ENCODE measurements at regions not wholly inside any gene's neighbourhood (a gene's known extent, or its start where the extent isn't known, plus 50 kb on each side); places are given as distances from the start of the nearest gene placed in this dataset.

GRCh38 chr11:116267146-116267545, 505.6 kb downstream of the BUD13 start:
- DNase-seq (ENCODE audit: extremely low spot score), result no peak
- CTCF ChIA-PET, result interaction anchor here (1.2 kb wide), 1 partner anchor 19 kb away, joined by 3 read pairs; no protein-coding TSS in a partner anchor
- no peak for TF ChIP-seq CTCF (IDR thresholded peaks at IDR 0.05; ENCODE audit: control extremely low read depth, extremely low read depth, low read depth, missing control alignments)
- POLR2A ChIA-PET, result no interaction called here

DNA sequence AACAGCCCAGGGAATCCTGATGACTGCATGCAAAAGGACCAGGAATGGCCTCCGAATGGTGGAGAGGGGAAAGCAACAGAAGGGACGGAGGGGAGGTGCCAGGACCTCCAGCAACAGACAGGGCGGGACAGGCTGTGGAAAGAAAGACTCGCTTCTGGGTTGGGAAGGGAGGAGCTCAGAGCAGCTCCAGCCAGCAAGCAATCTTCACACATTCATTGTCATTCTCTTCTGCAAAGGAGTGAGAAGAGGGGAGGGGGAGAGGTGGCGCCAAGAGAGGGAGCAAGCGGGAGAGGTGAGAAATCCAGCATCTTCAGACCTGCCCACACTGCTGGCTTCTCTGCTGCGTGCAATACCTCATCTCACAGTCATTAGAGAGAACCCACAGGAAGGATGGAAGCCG, 509.0 kb downstream of the BUD13 start:
- ChIA-PET POLR2A (no interaction called here), CTCF (no interaction called here)
- no peak for DNase-seq (ENCODE audit: extremely low spot score)
- no peak for TF ChIP-seq CTCF (IDR thresholded peaks at IDR 0.05; ENCODE audit: control extremely low read depth, extremely low read depth, low read depth, missing control alignments)

DNA sequence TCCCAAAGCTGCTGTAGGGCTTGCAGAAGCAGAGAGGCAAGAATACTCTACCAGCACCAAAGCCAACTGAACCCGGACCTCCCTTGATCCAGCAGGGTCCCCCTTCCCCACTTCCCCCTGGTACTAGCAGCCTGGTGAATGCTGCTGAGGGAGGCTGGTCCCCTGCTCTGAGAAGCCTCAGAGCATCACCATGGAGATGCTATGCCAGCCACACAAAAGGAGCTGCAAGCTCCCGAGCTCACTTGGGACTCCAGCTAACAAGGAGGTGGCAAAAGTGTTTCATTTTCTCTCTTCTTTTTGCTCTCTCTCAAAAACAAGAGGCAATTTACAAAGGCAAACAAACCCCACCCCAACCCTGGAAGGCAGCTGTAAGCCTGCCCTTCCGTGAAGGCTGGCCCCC, 509.8 kb downstream of the BUD13 start:
- ChIA-PET CTCF (no interaction called here), POLR2A (no interaction called here)
- TF ChIP-seq CTCF (IDR thresholded peaks at IDR 0.05; ENCODE audit: control extremely low read depth, extremely low read depth, low read depth, missing control alignments), result no peak
- no peak for DNase-seq (ENCODE audit: extremely low spot score)

DNA sequence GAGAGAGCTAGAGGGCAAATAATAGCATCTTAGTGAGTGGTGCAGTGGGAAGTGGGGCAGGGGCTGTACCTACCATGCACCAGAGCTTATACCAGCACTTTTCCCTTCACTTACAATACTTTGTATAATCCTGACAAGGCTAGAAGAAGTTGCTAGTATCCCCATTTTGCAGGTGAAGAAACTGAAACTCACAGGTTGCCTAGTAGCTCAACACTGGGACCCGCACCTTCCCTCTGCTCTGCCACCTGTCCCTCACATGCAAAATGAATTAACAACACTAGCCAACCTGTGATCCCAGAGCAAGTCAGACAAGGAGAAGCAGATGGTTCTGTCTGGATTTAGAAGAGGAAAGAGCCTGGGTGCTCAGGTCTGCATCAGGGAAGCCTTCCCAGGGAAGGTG, 510.4 kb downstream of the BUD13 start:
- CTCF ChIA-PET, result no interaction called here

GRCh38 chr11:116261606-116262005, 511.2 kb downstream of the BUD13 start:
- ChIA-PET POLR2A (no interaction called here), CTCF (no interaction called here)
- no peak for TF ChIP-seq CTCF (IDR thresholded peaks at IDR 0.05; ENCODE audit: control extremely low read depth, extremely low read depth, low read depth, missing control alignments)
- DNase-seq (ENCODE audit: extremely low spot score), result no peak

More for the DNA sequence above, 510.4 kb downstream of the BUD13 start:
- DNase-seq (ENCODE audit: extremely low spot score), result no peak
- POLR2A ChIA-PET, result no interaction called here
- TF ChIP-seq CTCF (IDR thresholded peaks at IDR 0.05; ENCODE audit: control extremely low read depth, extremely low read depth, low read depth, missing control alignments), result no peak

GRCh38 chr11:116258821-116259220, 514.0 kb downstream of the BUD13 start:
- TF ChIP-seq CTCF (IDR thresholded peaks at IDR 0.05; ENCODE audit: control extremely low read depth, extremely low read depth, low read depth, missing control alignments), result no peak
- ChIA-PET CTCF (no interaction called here), POLR2A (no interaction called here)
- no peak for DNase-seq (ENCODE audit: extremely low spot score)

GRCh38 chr11:116257883-116258282, 514.9 kb downstream of the BUD13 start:
- no peak for TF ChIP-seq CTCF (IDR thresholded peaks at IDR 0.05; ENCODE audit: control extremely low read depth, extremely low read depth, low read depth, missing control alignments)
- no peak for DNase-seq (ENCODE audit: extremely low spot score)
- CTCF ChIA-PET, result no interaction called here
- POLR2A ChIA-PET, result no interaction called here

Measured in GM10248 (cell line).